Liver (tissue), 8 donors: ENCODE measurements at regions not wholly inside any gene's neighbourhood (a gene's known extent, or its start where the extent isn't known, plus 50 kb on each side); places are given as distances from the start of the nearest gene placed in this dataset.

Source experiments
- DNase-seq: peaks from one replicate; pipeline ENCODE4 v3.0.0-alpha.2; 2017; ENCODE audit warnings: low spot score
- H3K27ac ChIP-seq, 2 donors: one replicate each; pipeline ENCODE4 v1.7.0; 2013; ENCODE audit warnings: inconsistent platforms in 2 of 2, low read length in 2 of 2, control low read depth in 1 of 2, low read depth in 1 of 2, mild to moderate bottlenecking in 1 of 2
- H3K27me3 ChIP-seq, 4 donors: one replicate each; pipeline versions ENCODE4 v1.6.1 to v1.7.0; 2013; ENCODE audit warnings: low read length in 3 of 4, inconsistent platforms in 1 of 4, mild to moderate bottlenecking in 1 of 4, moderate library complexity in 1 of 4; ENCODE audit not compliant: control insufficient read depth in 4 of 4, insufficient read depth in 4 of 4
- H3K36me3 ChIP-seq, 4 donors: one replicate each; pipeline versions ENCODE4 v1.6.1 to v1.7.0; 2013; ENCODE audit warnings: low read length in 3 of 4, mild to moderate bottlenecking in 3 of 4, low read depth in 1 of 4, moderate library complexity in 1 of 4; ENCODE audit not compliant: control insufficient read depth in 4 of 4, insufficient read depth in 3 of 4
- H3K4me1 ChIP-seq, 4 donors: one replicate each; pipeline versions ENCODE4 v1.6.1 to v1.7.0; 2013; ENCODE audit warnings: low read length in 3 of 4, mild to moderate bottlenecking in 3 of 4, moderate library complexity in 1 of 4; ENCODE audit not compliant: control insufficient read depth in 4 of 4, insufficient read depth in 4 of 4
- H3K4me3 ChIP-seq, 3 donors: one replicate each; pipeline versions ENCODE4 v1.6.1 to v1.7.0; 2013; ENCODE audit warnings: low read length in 3 of 3, control low read depth in 1 of 3, low read depth in 1 of 3, mild to moderate bottlenecking in 1 of 3
- H3K9ac ChIP-seq, 2 donors: one replicate each; pipeline ENCODE4 v1.7.0; 2013; ENCODE audit warnings: low read length in 2 of 2, mild to moderate bottlenecking in 2 of 2, moderate library complexity in 2 of 2, control low read depth in 1 of 2, low read depth in 1 of 2
- H3K9me3 ChIP-seq, 4 donors: one replicate each; pipeline versions ENCODE4 v1.6.1 to v1.7.0; 2013; ENCODE audit warnings: low read length in 3 of 4; ENCODE audit not compliant: control insufficient read depth in 4 of 4
- ATF3 ChIP-seq: IDR thresholded peaks from 2 replicates; pipeline ENCODE4 v1.6.1; 2016; ENCODE audit warnings: antibody characterized with exemption
- CTCF ChIP-seq: fragments of 150-350 bp; IDR thresholded peaks from 2 replicates; pipeline ENCODE4 v1.5.1; 2017; ENCODE audit warnings: improper control_type of control experiment, low read depth, low read length; ENCODE audit not compliant: missing input control
- EGR1 ChIP-seq, 2 donors: IDR thresholded peaks; 2 replicates each; pipeline ENCODE4 v1.6.1; 2016 to 2018; ENCODE audit warnings: antibody characterized with exemption in 2 of 2, low read depth in 2 of 2
- FOXA1 ChIP-seq: IDR thresholded peaks from 2 replicates; pipeline ENCODE4 v1.6.1; 2016; ENCODE audit warnings: antibody characterized with exemption
- FOXA2 ChIP-seq: IDR thresholded peaks from 2 replicates; pipeline ENCODE4 v1.6.1; 2016; ENCODE audit warnings: antibody characterized with exemption
- GABPA ChIP-seq, 2 donors: IDR thresholded peaks in 1 of 2; conservative IDR thresholded peaks in 1 of 2; 2 replicates each; pipeline ENCODE4 v1.6.1; 2016; ENCODE audit warnings: antibody characterized with exemption in 2 of 2, mild to moderate bottlenecking in 1 of 2, moderate library complexity in 1 of 2
- HNF4A ChIP-seq, 2 donors: conservative IDR thresholded peaks; 2 replicates each; pipeline ENCODE4 v1.6.1; 2016; ENCODE audit warnings: antibody characterized with exemption in 2 of 2, mild to moderate bottlenecking in 2 of 2
- JUND ChIP-seq, 2 donors: IDR thresholded peaks; 2 replicates each; pipeline ENCODE4 v1.6.1; 2016; ENCODE audit warnings: antibody characterized with exemption in 2 of 2
- NR2F2 ChIP-seq: IDR thresholded peaks from 2 replicates; pipeline ENCODE4 v1.6.1; 2016; ENCODE audit warnings: antibody characterized with exemption
- RAD21 ChIP-seq, 2 donors: IDR thresholded peaks; 2 replicates each; pipeline ENCODE4 v1.6.1; 2016; ENCODE audit warnings: antibody characterized with exemption in 2 of 2, mild to moderate bottlenecking in 2 of 2
- SP1 ChIP-seq: IDR thresholded peaks from 2 replicates; pipeline ENCODE4 v1.6.1; 2018; ENCODE audit warnings: antibody characterized with exemption, mild to moderate bottlenecking
- TAF1 ChIP-seq: conservative IDR thresholded peaks from 2 replicates; pipeline ENCODE4 v1.6.1; 2016; ENCODE audit warnings: antibody characterized with exemption, mild to moderate bottlenecking
- YY1 ChIP-seq: IDR thresholded peaks from 2 replicates; pipeline ENCODE4 v1.6.1; 2016; ENCODE audit warnings: antibody characterized with exemption, mild to moderate bottlenecking
- ZBTB33 ChIP-seq: IDR thresholded peaks from 2 replicates; pipeline ENCODE4 v1.6.1; 2016; ENCODE audit warnings: antibody characterized with exemption
- WGBS: extraction: QIAGEN DNeasy Blood & Tissue Kit; methylation state at CpG from one replicate; pipeline ENCODE4 v1.1.7; 2013; 5-methylcytosine and 5-hydroxymethylcytosine counted together
- TF ChIP-seq, protein P1 (sequence below): IDR thresholded peaks from 2 replicates; pipeline ENCODE4 v1.6.1; 2016; ENCODE audit warnings: antibody characterized with exemption, mild to moderate bottlenecking
- donor health status: healthy.
- donor health status: healthy.
- donor health status: healthy.
- donor health status: healthy.
- donor health status: healthy.

- TF ChIP-seq, protein P1, sequence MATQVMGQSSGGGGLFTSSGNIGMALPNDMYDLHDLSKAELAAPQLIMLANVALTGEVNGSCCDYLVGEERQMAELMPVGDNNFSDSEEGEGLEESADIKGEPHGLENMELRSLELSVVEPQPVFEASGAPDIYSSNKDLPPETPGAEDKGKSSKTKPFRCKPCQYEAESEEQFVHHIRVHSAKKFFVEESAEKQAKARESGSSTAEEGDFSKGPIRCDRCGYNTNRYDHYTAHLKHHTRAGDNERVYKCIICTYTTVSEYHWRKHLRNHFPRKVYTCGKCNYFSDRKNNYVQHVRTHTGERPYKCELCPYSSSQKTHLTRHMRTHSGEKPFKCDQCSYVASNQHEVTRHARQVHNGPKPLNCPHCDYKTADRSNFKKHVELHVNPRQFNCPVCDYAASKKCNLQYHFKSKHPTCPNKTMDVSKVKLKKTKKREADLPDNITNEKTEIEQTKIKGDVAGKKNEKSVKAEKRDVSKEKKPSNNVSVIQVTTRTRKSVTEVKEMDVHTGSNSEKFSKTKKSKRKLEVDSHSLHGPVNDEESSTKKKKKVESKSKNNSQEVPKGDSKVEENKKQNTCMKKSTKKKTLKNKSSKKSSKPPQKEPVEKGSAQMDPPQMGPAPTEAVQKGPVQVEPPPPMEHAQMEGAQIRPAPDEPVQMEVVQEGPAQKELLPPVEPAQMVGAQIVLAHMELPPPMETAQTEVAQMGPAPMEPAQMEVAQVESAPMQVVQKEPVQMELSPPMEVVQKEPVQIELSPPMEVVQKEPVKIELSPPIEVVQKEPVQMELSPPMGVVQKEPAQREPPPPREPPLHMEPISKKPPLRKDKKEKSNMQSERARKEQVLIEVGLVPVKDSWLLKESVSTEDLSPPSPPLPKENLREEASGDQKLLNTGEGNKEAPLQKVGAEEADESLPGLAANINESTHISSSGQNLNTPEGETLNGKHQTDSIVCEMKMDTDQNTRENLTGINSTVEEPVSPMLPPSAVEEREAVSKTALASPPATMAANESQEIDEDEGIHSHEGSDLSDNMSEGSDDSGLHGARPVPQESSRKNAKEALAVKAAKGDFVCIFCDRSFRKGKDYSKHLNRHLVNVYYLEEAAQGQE = no peak
Observed at GRCh38 chr4:180860089-180860720, 1383.0 kb upstream of the TENM3 start (continued).

GRCh38 chr4:180861651-180862050 is 1381.6 kb upstream of the TENM3 start:
- peaks cover 0 to 2% (median 0%) of the 10 kb centered on the region in 4 donors for H3K27me3 ChIP-seq
- no peak for DNase-seq
- H3K9me3 ChIP-seq = peaks cover 2 to 8% (median 4%) of the 10 kb centered on the region in 4 donors
- no peaks in the 10 kb centered on the region for H3K36me3 ChIP-seq
- no peak overlapping the region for H3K4me3 ChIP-seq
- TF ChIP-seq ZBTB33 (no peak), FOXA2 (no peak), RAD21 (IDR thresholded peaks at IDR 0.05) (no peak), TAF1 (no peak), FOXA1 (no peak), SP1 (no peak), CTCF (no peak), YY1 (no peak), JUND (IDR thresholded peaks at IDR 0.05) (no peak), EGR1 (IDR thresholded peaks at IDR 0.05; ENCODE audit: low read depth in 2 of 2) (no peak), GABPA (IDR thresholded peaks at IDR 0.05 in 1 of 2, conservative IDR thresholded peaks at IDR 0.05 in 1 of 2) (no peak)
- no peak overlapping the region for H3K27ac ChIP-seq
- no peaks in the 10 kb centered on the region for H3K4me1 ChIP-seq
- no peak overlapping the region for H3K9ac ChIP-seq
- 86% methylated on average over 11 of the region's 11 CpGs for WGBS

- H3K27ac ChIP-seq = no peak overlapping the region
- H3K36me3 ChIP-seq = no peaks in the 10 kb centered on the region
- WGBS = 86% methylated on average over 16 of the region's 16 CpGs
- peaks cover 6 to 11% (median 8%) of the 10 kb centered on the region in 4 donors for H3K9me3 ChIP-seq
- DNase-seq = no peak
- peaks cover 0 to 2% (median 0%) of the 10 kb centered on the region in 4 donors for H3K27me3 ChIP-seq
- no peak overlapping the region for H3K4me3 ChIP-seq
- no peaks in the 10 kb centered on the region for H3K4me1 ChIP-seq
- H3K9ac ChIP-seq = no peak overlapping the region
- TF ChIP-seq HNF4A (conservative IDR thresholded peaks at IDR 0.05) (no peak), CTCF (no peak), SP1 (no peak), YY1 (no peak), ATF3 (no peak), GABPA (IDR thresholded peaks at IDR 0.05 in 1 of 2, conservative IDR thresholded peaks at IDR 0.05 in 1 of 2) (no peak), NR2F2 (no peak)
- TF ChIP-seq, protein P1 = no peak
Observed at GRCh38 chr4:180866933-180867643, 1376.1 kb upstream of the TENM3 start.
